NCI-H510A (cell line): ENCODE measurements at regions not wholly inside any gene's neighbourhood (a gene's known extent, or its start where the extent isn't known, plus 50 kb on each side); places are given as distances from the start of the nearest gene placed in this dataset.
"Not testable (repeated sequence)": the region's sequence is repeated elsewhere in the genome, so short reads cannot be mapped to it uniquely, and the experiment has no call there.

ENCODE experiments used
- DNase-seq: peaks from one replicate; lab custom pipeline; 2025; lab: John Stamatoyannopoulos, UW

GRCh38 chr2:226474131-226474530 is 325.5 kb downstream of the IRS1 start:
- DNase-seq: no peak

- no peak for DNase-seq
These were observed 327.6 kb downstream of the IRS1 start for GRCh38 chr2:226471987-226472470.

- DNase-seq: no peak
These were observed 332.0 kb downstream of the IRS1 start for GRCh38 chr2:226467633-226468032.

GRCh38 chr2:226467221-226467620 is 332.4 kb downstream of the IRS1 start:
- DNase-seq: no peak

- no peak for DNase-seq
These were observed 333.0 kb downstream of the IRS1 start for GRCh38 chr2:226466589-226466988.

GRCh38 chr2:226466124-226466523 is 333.5 kb downstream of the IRS1 start:
- DNase-seq: no peak

- DNase-seq: no peak
These were observed 335.2 kb downstream of the IRS1 start for GRCh38 chr2:226464380-226464779.

- no peak for DNase-seq
These were observed 336.5 kb downstream of the IRS1 start for GRCh38 chr2:226463154-226463553.

GRCh38 chr2:226461981-226462380 is 337.6 kb downstream of the IRS1 start:
- DNase-seq: no peak

GRCh38 chr2:226456144-226456543 is 343.5 kb downstream of the IRS1 start:
- not testable (repeated sequence) for DNase-seq

- DNase-seq: no peak
These were observed 346.9 kb downstream of the IRS1 start for GRCh38 chr2:226452768-226453167.

- no peak for DNase-seq
These were observed 348.1 kb downstream of the IRS1 start for GRCh38 chr2:226451486-226451885.

- no peak for DNase-seq
These were observed 349.5 kb downstream of the IRS1 start for GRCh38 chr2:226450141-226450540.

GRCh38 chr2:226447338-226448300 is 352.0 kb downstream of the IRS1 start:
- DNase-seq: no peak

GRCh38 chr2:226446406-226447001 is 353.1 kb downstream of the IRS1 start:
- DNase-seq: no peak

GRCh38 chr2:226445216-226445861 is 354.3 kb downstream of the IRS1 start:
- no peak for DNase-seq

GRCh38 chr2:226443112-226443511 is 356.5 kb downstream of the IRS1 start:
- no peak for DNase-seq

GRCh38 chr2:226440127-226440918 is 359.3 kb downstream of the IRS1 start:
- DNase-seq: no peak

- DNase-seq: no peak
These were observed 360.3 kb downstream of the IRS1 start for GRCh38 chr2:226439337-226439736.

GRCh38 chr2:226435146-226435545 is 364.5 kb downstream of the IRS1 start:
- DNase-seq: no peak

GRCh38 chr2:226434702-226435101 is 364.9 kb downstream of the IRS1 start:
- DNase-seq: no peak
